ENCODE measurements at regions not wholly inside any gene's neighbourhood (a gene's known extent, or its start where the extent isn't known, plus 50 kb on each side); places are given as distances from the start of the nearest gene placed in this dataset.

- ATAC-seq (no peak), DNase-seq (ENCODE audit: low read depth, low spot score) (no peak), FAIRE-seq (no peak)
- Histone ChIP-seq H3K27me3 (replicated peaks in 1 of 2; ENCODE audit: control insufficient read depth in 2 of 2, insufficient read depth in 2 of 2, low read length in 1 of 2) (no peaks in the 10 kb centered on the region), H3K9ac (ENCODE audit: control insufficient read depth, insufficient read depth, low read length) (no peak overlapping the region), H3K4me1 (ENCODE audit: control insufficient read depth, insufficient read depth, low read length) (no peaks in the 10 kb centered on the region), H2AFZ (ENCODE audit: control insufficient read depth, low read depth, low read length) (no peak overlapping the region), H4K20me1 (ENCODE audit: control insufficient read depth, insufficient read depth) (no peaks in the 10 kb centered on the region), H3K36me3 (ENCODE audit: control insufficient read depth in 2 of 2, insufficient read depth in 2 of 2, low read length in 1 of 2) (no peaks in the 10 kb centered on the region), H3K27ac (ENCODE audit: control insufficient read depth, insufficient read depth) (no peak overlapping the region), H3K79me2 (ENCODE audit: control insufficient read depth, insufficient read depth, low read length) (no peaks in the 10 kb centered on the region), H3K4me2 (ENCODE audit: control insufficient read depth, insufficient read depth) (no peak overlapping the region), H3K9me3 (replicated peaks; ENCODE audit: control insufficient read depth, insufficient read depth, low read length) (no peaks in the 10 kb centered on the region), H3K4me3 (no peak overlapping the region)
- POLR2A ChIA-PET: no interaction called here
- SMC1A ChIA-PET (ENCODE audit: uncharacterized antibody, unreplicated experiment): no interaction called here
- CTCF ChIA-PET: interaction anchor here (0.6 kb wide), 1 partner anchor 15 kb away, joined by 3 read pairs; no protein-coding TSS in a partner anchor
- in situ Hi-C loops (cut with MboI) (loop anchor here (25.0 kb wide), 1 partner anchor 99 kb away; no protein-coding TSS in a partner anchor), intact Hi-C loops (cut with micrococcal nuclease; ENCODE audit: unreplicated experiment) (no loop called here)
- BruUV-seq (replicated peaks): no TSS peak
- TF ChIP-seq IRF4 (IDR thresholded peaks at IDR 0.05; ENCODE audit: low read depth, low read length) (no peak), REST (IDR thresholded peaks at IDR 0.05; ENCODE audit: low read depth, low read length) (no peak), E4F1 (IDR thresholded peaks at IDR 0.05; ENCODE audit: borderline replicate concordance, partially characterized antibody) (no peak), MTA3 (IDR thresholded peaks at IDR 0.05; ENCODE audit: borderline replicate concordance, low read length) (no peak), PRDM15 (CRISPR knock-in tag; IDR thresholded peaks at IDR 0.05) (no peak), TARDBP (IDR thresholded peaks at IDR 0.05; ENCODE audit: borderline replicate concordance) (no peak), RB1 (IDR thresholded peaks at IDR 0.05; ENCODE audit: borderline replicate concordance) (no peak), ATF7 (IDR thresholded peaks at IDR 0.05; ENCODE audit: low read depth) (no peak)
- RAD21 ChIA-PET (ENCODE audit: unreplicated experiment): no interaction called here
- 33% methylated on average over 9 of the region's 9 CpGs for WGBS (ENCODE audit: insufficient coverage, insufficient replicate concordance, low lambda C conversion rate, missing lambda C conversion rate)
These were observed 275.8 kb upstream of the LYZL1 start for GRCh38 chr10:29012926-29013554.

All from GM12878 (cell line).